Astrocyte (in vitro differentiated cells and primary cell): ENCODE measurements at regions not wholly inside any gene's neighbourhood (a gene's known extent, or its start where the extent isn't known, plus 50 kb on each side); places are given as distances from the start of the nearest gene placed in this dataset.

Experiments
- DNase-seq: peaks from one replicate; pipeline ENCODE4 v3.0.0-alpha.2; 2010; ENCODE audit warnings: low read depth
- FAIRE-seq: peaks from 2 replicates; lab custom pipeline; 2011; peaks lifted over from hg19 to GRCh38; lab: Jason Lieb, UNC
- H2AFZ ChIP-seq: 2 replicates; pipeline ENCODE4 v1.6.0; 2012; ENCODE audit warnings: low read depth, low read length, inconsistent platforms
- H3K27ac ChIP-seq: 2 replicates; pipeline ENCODE4 v1.5.1; 2011; ENCODE audit warnings: low read depth, low read length, inconsistent platforms
- H3K27me3 ChIP-seq: 2 replicates; pipeline ENCODE4 v1.6.0; 2011; ENCODE audit warnings: low read length, inconsistent platforms; ENCODE audit not compliant: insufficient read depth
- H3K36me3 ChIP-seq: 2 replicates; pipeline ENCODE4 v1.5.1; 2011; ENCODE audit warnings: low read length, inconsistent platforms; ENCODE audit not compliant: insufficient read depth
- H3K4me1 ChIP-seq: 2 replicates; pipeline ENCODE4 v1.5.1; 2011; ENCODE audit warnings: low read length, inconsistent platforms; ENCODE audit not compliant: insufficient read depth
- H3K4me2 ChIP-seq: 2 replicates; pipeline ENCODE4 v1.6.0; 2012; ENCODE audit warnings: low read length, inconsistent platforms
- H3K4me3 ChIP-seq: 2 replicates; pipeline ENCODE4 v1.5.1; 2011; ENCODE audit warnings: low read depth, mild to moderate bottlenecking, low read length, inconsistent platforms; ENCODE audit not compliant: insufficient read depth
- H3K79me2 ChIP-seq: 2 replicates; pipeline ENCODE4 v1.6.0; 2012; ENCODE audit warnings: mild to moderate bottlenecking, low read length, inconsistent platforms; ENCODE audit not compliant: insufficient read depth
- H3K9ac ChIP-seq: 2 replicates; pipeline ENCODE4 v1.6.0; 2012; ENCODE audit warnings: mild to moderate bottlenecking, low read length, inconsistent platforms
- H3K9me3 ChIP-seq: 2 replicates; pipeline ENCODE4 v1.5.1; 2012; ENCODE audit warnings: low read depth, mild to moderate bottlenecking, low read length, inconsistent platforms; ENCODE audit not compliant: insufficient read depth
- H4K20me1 ChIP-seq: 2 replicates; pipeline ENCODE4 v1.6.0; 2012; ENCODE audit warnings: low read length, inconsistent platforms; ENCODE audit not compliant: insufficient read depth
- H3K27ac Mint-ChIP-seq: one replicate; pipeline ENCODE4 v1.8.0; 2021; ENCODE audit warnings: mild to moderate bottlenecking, mixed read lengths; ENCODE audit not compliant: unreplicated experiment
- H3K27me3 Mint-ChIP-seq: one replicate; pipeline ENCODE4 v1.8.0; 2021; ENCODE audit warnings: low read depth, mixed read lengths; ENCODE audit not compliant: unreplicated experiment
- H3K36me3 Mint-ChIP-seq: one replicate; pipeline ENCODE4 v1.8.0; 2021; ENCODE audit warnings: low read depth, mixed read lengths; ENCODE audit not compliant: unreplicated experiment
- H3K4me1 Mint-ChIP-seq: one replicate; pipeline ENCODE4 v1.8.0; 2021; ENCODE audit warnings: low read depth, mixed read lengths; ENCODE audit not compliant: unreplicated experiment
- H3K4me3 Mint-ChIP-seq: one replicate; pipeline ENCODE4 v1.8.0; 2021; ENCODE audit warnings: mild to moderate bottlenecking, moderate library complexity, mixed read lengths; ENCODE audit not compliant: unreplicated experiment
- H3K9me3 Mint-ChIP-seq: one replicate; pipeline ENCODE4 v1.8.0; 2021; ENCODE audit warnings: mild to moderate bottlenecking, mixed read lengths; ENCODE audit not compliant: unreplicated experiment
- EZH2 ChIP-seq: IDR thresholded peaks from 2 replicates; pipeline ENCODE4 v1.6.1; 2012; ENCODE audit warnings: mild to moderate bottlenecking, low read length, inconsistent platforms; ENCODE audit not compliant: insufficient read depth
- TF ChIP-seq, protein P1 (sequence below): IDR thresholded peaks from 2 replicates; pipeline ENCODE4 v1.5.1; 2011; ENCODE audit warnings: low read depth, mild to moderate bottlenecking, inconsistent platforms, low read length, moderate library complexity; ENCODE audit not compliant: insufficient read depth

DNA sequence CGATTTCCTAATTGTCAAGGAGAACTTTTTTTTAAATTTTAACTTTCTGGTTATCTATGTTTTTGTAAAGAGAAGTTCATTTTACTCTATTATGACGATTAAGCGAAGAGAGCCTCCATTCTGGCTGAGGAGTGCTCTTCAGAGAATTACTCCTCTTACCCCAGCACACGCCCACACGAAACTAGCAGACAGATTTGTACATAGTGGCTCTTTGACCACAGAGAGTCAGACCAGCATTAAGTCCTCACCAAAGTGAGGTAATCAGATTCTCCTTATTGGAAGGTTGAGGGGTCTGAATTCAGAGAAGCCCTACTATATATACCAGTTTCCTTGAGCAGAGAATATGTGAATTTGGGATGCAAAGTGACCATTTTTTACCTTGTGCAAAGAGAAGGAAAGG, 204.8 kb upstream of the TSC22D2 start:
- no peak for DNase-seq
- Mint-ChIP-seq H3K36me3 (no peaks in the 10 kb centered on the region), H3K4me3 (no peak overlapping the region), H3K4me1 (peaks cover 11% of the 10 kb centered on the region), H3K27ac (no peak overlapping the region), H3K9me3 (peaks cover 2% of the 10 kb centered on the region), H3K27me3 (no peaks in the 10 kb centered on the region)
- FAIRE-seq, result no peak
- Histone ChIP-seq H3K36me3 (no peaks in the 10 kb centered on the region), H3K4me2 (no peak overlapping the region), H3K27ac (no peak overlapping the region), H3K9ac (no peak overlapping the region), H2AFZ (no peak overlapping the region), H3K9me3 (no peaks in the 10 kb centered on the region), H3K27me3 (no peaks in the 10 kb centered on the region), H3K79me2 (no peaks in the 10 kb centered on the region), H4K20me1 (no peaks in the 10 kb centered on the region), H3K4me1 (no peaks in the 10 kb centered on the region), H3K4me3 (no peak overlapping the region)
- TF ChIP-seq EZH2, result no peak
- TF ChIP-seq, protein P1, sequence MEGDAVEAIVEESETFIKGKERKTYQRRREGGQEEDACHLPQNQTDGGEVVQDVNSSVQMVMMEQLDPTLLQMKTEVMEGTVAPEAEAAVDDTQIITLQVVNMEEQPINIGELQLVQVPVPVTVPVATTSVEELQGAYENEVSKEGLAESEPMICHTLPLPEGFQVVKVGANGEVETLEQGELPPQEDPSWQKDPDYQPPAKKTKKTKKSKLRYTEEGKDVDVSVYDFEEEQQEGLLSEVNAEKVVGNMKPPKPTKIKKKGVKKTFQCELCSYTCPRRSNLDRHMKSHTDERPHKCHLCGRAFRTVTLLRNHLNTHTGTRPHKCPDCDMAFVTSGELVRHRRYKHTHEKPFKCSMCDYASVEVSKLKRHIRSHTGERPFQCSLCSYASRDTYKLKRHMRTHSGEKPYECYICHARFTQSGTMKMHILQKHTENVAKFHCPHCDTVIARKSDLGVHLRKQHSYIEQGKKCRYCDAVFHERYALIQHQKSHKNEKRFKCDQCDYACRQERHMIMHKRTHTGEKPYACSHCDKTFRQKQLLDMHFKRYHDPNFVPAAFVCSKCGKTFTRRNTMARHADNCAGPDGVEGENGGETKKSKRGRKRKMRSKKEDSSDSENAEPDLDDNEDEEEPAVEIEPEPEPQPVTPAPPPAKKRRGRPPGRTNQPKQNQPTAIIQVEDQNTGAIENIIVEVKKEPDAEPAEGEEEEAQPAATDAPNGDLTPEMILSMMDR, result no peak

DNA sequence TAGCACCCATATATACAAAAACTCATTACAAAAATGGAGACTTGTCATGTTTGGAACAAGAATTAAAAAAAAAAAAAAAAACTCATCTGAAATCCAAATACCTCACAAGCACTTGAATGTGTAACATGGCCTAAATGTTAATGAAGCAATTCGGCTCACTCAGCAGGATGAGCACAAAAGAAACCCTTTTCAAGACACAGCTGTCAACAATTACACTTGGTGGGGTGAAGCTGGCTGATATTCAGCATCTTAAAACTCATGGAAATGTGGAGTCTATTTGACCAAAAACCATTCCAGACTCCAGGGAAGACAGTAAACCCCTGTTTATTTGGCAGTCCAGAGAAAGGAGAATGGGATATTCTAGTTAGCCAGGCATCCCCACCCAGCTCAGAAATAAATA, 205.4 kb upstream of the TSC22D2 start:
- H3K4me3 Mint-ChIP-seq, result no peak overlapping the region
- H3K27ac Mint-ChIP-seq, result no peak overlapping the region
- no peaks in the 10 kb centered on the region for H3K79me2 ChIP-seq
- H3K9me3 ChIP-seq, result no peaks in the 10 kb centered on the region
- no peak overlapping the region for H3K27ac ChIP-seq
- H3K4me2 ChIP-seq, result no peak overlapping the region
- FAIRE-seq (no peak), DNase-seq (no peak)
- H4K20me1 ChIP-seq, result no peaks in the 10 kb centered on the region
- H3K36me3 Mint-ChIP-seq, result no peaks in the 10 kb centered on the region
- no peak overlapping the region for H3K4me3 ChIP-seq
- H3K4me1 Mint-ChIP-seq, result peaks cover 14% of the 10 kb centered on the region
- no peaks in the 10 kb centered on the region for H3K4me1 ChIP-seq
- no peaks in the 10 kb centered on the region for H3K36me3 ChIP-seq
- no peaks in the 10 kb centered on the region for H3K27me3 Mint-ChIP-seq
- H2AFZ ChIP-seq, result no peak overlapping the region
- no peak overlapping the region for H3K9ac ChIP-seq
- no peaks in the 10 kb centered on the region for H3K27me3 ChIP-seq
- peaks cover 2% of the 10 kb centered on the region for H3K9me3 Mint-ChIP-seq
- TF ChIP-seq, protein P1, result no peak
- no peak for TF ChIP-seq EZH2

DNA sequence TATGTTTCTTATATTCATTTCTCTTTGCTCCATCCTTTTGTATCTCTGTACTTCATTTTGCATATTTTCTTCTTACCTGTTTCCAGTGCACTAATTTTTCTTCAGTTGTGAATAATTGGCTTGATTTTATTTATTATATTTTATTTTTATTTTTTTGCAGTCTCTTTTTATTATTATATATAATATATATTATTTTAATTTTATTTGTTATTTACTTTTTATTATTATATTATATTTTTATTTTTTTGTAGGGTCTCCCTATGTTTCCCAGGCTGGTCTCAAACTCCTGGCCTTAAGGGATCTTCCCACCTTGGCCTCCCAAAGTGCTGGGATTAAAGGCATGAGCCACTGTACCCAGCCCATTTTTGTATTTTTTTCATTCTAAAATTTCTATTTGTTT, 213.1 kb upstream of the TSC22D2 start:
- TF ChIP-seq, protein P1, result no peak
- no peak for TF ChIP-seq EZH2
- Histone ChIP-seq H3K79me2 (no peaks in the 10 kb centered on the region), H3K27ac (no peak overlapping the region), H3K9me3 (no peaks in the 10 kb centered on the region), H3K4me3 (no peak overlapping the region), H2AFZ (no peak overlapping the region), H4K20me1 (no peaks in the 10 kb centered on the region), H3K36me3 (no peaks in the 10 kb centered on the region), H3K4me1 (no peaks in the 10 kb centered on the region), H3K4me2 (no peak overlapping the region), H3K9ac (no peak overlapping the region), H3K27me3 (no peaks in the 10 kb centered on the region)
- no peak for FAIRE-seq
- H3K36me3 Mint-ChIP-seq, result no peaks in the 10 kb centered on the region
- H3K4me3 Mint-ChIP-seq, result no peak overlapping the region
- H3K27me3 Mint-ChIP-seq, result no peaks in the 10 kb centered on the region
- H3K27ac Mint-ChIP-seq, result no peak overlapping the region
- H3K4me1 Mint-ChIP-seq, result peaks cover 10% of the 10 kb centered on the region
- no peaks in the 10 kb centered on the region for H3K9me3 Mint-ChIP-seq
- no peak for DNase-seq
